HG02798 (cell line): ENCODE measurements at regions not wholly inside any gene's neighbourhood (a gene's known extent, or its start where the extent isn't known, plus 50 kb on each side); places are given as distances from the start of the nearest gene placed in this dataset.

ENCODE experiments used
- ATAC-seq: cut with Tn5 transposase; IDR thresholded peaks from one replicate; pipeline ENCODE4 v1.9.1; 2021; ENCODE audit warnings: mild to moderate bottlenecking; ENCODE audit not compliant: unreplicated experiment, poor library complexity

DNA sequence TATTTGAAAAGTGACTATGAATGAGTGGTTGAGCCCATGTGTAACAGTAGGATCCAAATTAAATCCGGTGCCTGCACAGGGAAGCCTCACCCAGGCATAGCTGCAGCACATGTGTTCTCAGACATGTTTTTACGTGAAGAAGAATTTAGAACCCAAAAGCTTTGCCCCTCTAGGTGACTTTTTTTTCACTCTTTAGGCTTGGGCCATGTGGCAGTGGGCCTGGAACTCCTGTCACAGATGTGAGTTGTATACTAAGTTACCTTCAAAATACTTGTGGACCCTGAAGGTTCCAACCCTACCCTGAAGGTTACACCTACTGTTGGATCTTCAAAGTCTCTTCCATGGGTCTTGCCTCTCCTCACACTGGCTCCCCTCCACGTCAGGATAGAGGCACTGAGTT, 146.6 kb downstream of the GAS1 start:
- no peak for ATAC-seq

GRCh38 chr9:86798966-86799365, 148.3 kb downstream of the GAS1 start:
- no peak for ATAC-seq

DNA sequence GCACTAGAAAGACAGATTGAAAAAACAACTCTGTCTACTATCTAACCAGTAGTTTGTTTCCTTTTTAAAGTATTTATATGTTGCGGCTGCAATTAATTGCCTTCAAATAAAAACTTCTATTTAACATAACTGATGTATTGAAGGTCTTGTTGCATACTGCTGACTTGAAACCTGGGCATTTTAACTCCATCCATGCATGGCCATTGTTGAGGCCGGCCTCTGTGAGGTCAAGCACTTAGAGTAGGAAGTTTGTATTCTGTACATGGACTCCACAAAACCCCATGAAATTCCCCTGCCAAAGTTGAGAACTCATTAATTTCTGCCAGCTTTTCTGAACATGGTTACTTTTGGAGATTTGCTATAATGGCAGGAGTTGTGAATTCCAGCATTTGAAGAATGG, 150.6 kb downstream of the GAS1 start:
- no peak for ATAC-seq

DNA sequence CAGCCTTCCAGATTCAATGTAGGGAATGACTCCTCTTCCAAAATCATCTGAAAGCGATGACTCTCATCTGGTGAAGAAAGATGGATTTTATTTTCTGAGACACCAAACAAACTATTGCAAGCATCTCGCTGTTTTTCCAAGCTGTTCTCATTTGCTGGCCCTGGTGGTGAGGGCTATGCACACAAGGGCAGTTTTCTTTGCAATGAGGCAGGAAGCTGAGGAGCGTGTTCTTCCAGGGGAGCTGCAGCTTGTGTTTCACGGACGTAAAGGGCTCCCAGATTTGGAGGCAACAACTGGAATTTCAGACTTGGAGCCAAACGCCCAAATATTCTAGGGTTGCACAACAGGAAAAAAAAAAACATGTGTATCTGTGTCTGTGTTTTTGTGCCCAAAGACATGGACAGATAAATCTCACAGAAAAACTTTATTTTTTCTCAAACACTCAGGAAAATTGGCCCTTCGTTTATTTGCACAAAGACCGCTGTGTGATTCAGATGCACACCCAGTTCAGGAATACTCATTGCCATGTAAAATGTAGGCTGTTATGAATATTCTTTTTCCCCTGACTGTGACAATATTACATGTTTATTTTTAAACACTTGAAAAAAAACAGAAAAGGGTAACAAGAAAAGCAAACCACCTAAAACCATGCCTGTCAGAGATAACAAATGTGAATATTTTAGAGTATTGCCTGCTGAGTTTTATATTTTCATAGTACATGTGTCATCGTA, 151.3 kb downstream of the GAS1 start:
- no peak for ATAC-seq

- ATAC-seq: no peak
Observed at GRCh38 chr9:86795047-86795442, 152.3 kb downstream of the GAS1 start.

GRCh38 chr9:86794391-86795046, 152.8 kb downstream of the GAS1 start:
- ATAC-seq: no peak

DNA sequence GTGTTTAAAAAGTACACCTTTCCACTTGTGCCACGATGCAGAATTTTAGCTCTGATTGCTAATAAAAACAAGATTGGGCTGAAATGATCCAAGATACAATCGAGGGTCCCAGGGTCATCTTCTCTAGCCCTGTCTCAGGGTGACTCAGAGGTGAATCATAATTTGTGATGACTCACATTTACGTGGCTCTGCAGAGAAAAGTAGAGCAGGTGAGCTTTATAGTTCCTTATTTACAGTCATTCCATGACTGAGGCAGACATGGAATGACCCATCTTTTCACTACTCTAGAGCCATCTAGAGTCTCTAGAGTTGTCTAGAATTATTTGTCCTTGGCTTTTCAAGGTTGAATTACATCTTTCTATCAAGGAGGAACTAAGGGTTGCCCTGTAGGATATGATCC, 155.2 kb downstream of the GAS1 start:
- no peak for ATAC-seq

DNA sequence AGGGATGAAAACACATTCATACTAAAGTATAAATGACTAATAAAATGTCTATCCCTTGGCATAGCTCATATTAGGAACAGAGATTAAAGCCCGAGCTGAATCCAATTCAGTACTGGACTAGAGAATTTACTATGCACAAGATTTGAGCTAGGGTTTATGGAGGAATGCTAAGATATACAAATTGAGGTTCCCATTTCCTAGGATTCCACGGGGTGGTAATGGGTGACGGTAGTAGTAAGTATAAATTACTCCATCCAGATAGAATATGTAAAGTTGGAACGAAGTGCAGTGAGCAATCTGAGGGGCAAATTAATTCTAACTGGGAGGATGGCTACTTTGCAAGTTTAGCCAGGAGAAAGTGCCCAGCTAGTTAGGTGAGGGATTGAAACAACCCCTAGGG, 156.5 kb downstream of the GAS1 start:
- no peak for ATAC-seq

DNA sequence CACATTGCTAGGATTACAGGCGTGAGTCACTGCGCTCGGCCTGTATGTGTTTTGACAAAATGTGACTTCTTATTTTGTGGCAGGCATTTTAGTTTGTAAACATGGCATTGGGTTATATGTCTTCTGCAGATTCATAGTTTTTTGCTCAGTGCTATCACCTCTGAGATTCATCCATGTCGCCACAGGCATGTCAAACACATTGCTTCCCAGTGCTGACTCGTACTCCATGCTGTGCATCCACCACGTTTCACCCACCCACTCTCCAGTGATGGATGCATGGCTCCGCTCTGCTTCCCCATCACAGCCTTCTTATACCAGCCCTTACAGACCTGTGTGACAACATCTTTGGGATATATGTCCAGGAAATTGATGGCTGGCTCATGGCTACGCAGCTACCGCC, 158.8 kb downstream of the GAS1 start:
- ATAC-seq: no peak

DNA sequence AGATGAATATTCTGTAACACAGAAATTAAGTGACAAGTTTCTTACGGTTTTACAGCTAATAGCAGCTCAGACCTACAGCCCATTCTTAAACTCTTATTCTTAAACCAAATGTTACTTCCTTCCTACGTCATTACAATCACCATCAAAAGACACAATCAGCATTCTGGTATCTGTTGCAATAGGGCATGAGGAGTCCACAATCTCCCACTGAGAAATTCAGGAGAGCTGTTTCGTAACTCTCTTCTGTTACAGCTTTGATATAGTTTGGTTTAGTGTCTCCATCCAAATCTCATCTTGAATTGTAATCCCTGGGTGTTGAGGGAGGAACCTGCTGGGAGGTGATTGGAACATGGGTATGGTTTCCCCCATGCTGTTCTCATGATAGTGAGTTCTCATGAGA, 163.4 kb downstream of the GAS1 start:
- no peak for ATAC-seq

DNA sequence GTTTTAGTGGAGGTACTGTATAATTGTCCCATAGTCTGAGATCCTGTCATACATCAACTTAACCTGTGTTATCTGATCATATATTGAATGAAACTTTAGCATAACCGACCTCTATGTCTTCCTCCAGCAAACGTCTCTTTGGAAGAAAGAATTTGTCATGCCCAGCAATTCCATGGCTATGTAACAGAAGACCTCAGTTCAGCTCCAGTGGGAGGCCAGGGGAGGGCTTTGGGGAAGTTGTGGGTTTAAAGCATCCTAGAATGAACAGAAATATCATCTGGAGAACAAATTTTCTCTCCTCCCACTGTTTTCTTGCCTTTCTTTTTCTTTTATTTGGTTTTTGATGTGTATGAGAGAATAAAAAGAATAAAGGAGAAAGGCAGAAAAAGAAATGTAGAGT, 164.5 kb downstream of the GAS1 start:
- ATAC-seq: no peak

DNA sequence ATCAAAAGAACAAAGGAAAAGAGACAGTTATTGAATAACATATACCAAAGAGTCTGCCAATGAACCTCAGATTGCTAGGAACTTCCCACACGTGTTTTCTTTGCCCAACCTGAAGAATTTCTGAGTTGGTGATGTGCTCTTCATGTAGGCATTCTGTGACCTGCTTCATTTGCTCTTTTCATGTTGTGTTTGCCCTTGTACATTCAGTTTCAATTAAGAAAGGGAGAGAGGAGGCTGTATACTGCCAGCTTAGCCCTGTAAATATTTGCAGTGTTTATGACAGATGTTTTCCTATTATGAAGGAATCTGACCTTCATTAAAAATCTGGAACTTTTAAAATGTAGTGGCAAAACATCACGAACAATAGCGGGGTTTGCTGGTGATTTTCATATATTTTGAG, 168.5 kb downstream of the GAS1 start:
- ATAC-seq: no peak

DNA sequence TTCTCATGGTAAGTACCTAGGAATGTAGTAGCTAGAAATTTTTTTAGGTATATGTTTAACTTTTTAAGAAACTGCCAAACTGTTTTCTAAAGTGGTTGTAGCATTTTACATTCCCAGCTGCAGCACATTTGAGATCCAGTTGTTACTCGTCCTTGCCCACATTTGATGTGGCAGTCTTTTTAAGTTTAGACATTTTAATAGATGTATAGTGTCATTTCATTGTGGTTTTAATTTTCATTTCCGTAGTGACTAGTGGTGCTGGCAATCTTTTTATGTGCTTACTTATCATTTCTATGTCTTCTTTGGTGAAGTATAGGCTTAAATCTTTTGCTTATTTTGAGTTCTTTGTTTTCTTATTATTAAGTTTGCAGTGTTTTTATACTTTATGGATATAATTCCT, 171.6 kb downstream of the GAS1 start:
- no peak for ATAC-seq

GRCh38 chr9:86774116-86774515, 173.2 kb downstream of the GAS1 start:
- no peak for ATAC-seq

- no peak for ATAC-seq
Observed at GRCh38 chr9:86773422-86773945, 173.8 kb downstream of the GAS1 start.

GRCh38 chr9:86772635-86772993, 174.7 kb downstream of the GAS1 start:
- no peak for ATAC-seq

GRCh38 chr9:86771941-86772634, 175.2 kb downstream of the GAS1 start:
- ATAC-seq: no peak

- no peak for ATAC-seq
Observed at GRCh38 chr9:86771420-86771819, 175.9 kb downstream of the GAS1 start.

- ATAC-seq: no peak
Observed at GRCh38 chr9:86768709-86769108, 178.6 kb downstream of the GAS1 start.

DNA sequence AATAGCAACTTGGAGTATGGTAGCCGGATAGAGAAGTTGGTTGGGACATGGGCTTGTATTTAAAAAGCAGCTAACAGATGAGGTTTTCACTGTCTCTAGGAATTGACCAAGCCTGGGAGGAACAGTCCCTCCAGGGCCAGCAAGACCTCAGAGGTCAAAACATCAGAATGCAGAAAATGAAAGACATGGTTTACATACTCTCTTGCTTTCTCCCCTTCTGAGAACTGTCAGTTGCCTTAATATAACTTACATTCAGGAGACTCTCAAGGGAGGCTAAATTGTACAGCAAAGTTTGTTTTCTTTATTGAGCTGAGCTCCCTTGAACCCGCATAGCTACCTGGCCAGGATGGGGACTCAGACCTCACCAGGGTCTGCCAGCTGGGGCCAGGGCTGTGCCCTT, 179.3 kb downstream of the GAS1 start:
- ATAC-seq: no peak

- no peak for ATAC-seq
Observed at GRCh38 chr9:86767373-86767772, 179.9 kb downstream of the GAS1 start.
